Non-pigmented ciliary epithelial cell (primary cell): ENCODE measurements at regions not wholly inside any gene's neighbourhood (a gene's known extent, or its start where the extent isn't known, plus 50 kb on each side); places are given as distances from the start of the nearest gene placed in this dataset.
"Not testable (repeated sequence)": the region's sequence is repeated elsewhere in the genome, so short reads cannot be mapped to it uniquely, and the experiment has no call there.

Source experiments
- DNase-seq: peaks from one replicate; pipeline ENCODE4 v3.0.0-alpha.2; 2010; ENCODE audit warnings: low read depth

- DNase-seq: no peak
These were observed 128.0 kb downstream of the SPATA31D1 start for GRCh38 chr9:82116556-82116955.

- no peak for DNase-seq
These were observed 128.6 kb downstream of the SPATA31D1 start for GRCh38 chr9:82117026-82117811.

GRCh38 chr9:82122731-82123130 lies 134.2 kb downstream of the SPATA31D1 start:
- no peak for DNase-seq

- DNase-seq: peak; percentile 70
These were observed 135.5 kb downstream of the SPATA31D1 start for GRCh38 chr9:82124090-82124489.

- DNase-seq: no peak
These were observed 137.7 kb downstream of the SPATA31D1 start for GRCh38 chr9:82126256-82126655.

GRCh38 chr9:82127465-82127864 lies 138.9 kb downstream of the SPATA31D1 start:
- DNase-seq: no peak

- no peak for DNase-seq
These were observed 139.6 kb downstream of the SPATA31D1 start for GRCh38 chr9:82128011-82128696.

GRCh38 chr9:82129708-82130107 lies 141.1 kb downstream of the SPATA31D1 start:
- DNase-seq: no peak

GRCh38 chr9:82130331-82131042 lies 141.9 kb downstream of the SPATA31D1 start:
- DNase-seq: no peak

- no peak for DNase-seq
These were observed 142.5 kb downstream of the SPATA31D1 start for GRCh38 chr9:82131072-82131471.

GRCh38 chr9:82132024-82132423 lies 143.5 kb downstream of the SPATA31D1 start:
- DNase-seq: no peak

- no peak for DNase-seq
These were observed 145.4 kb downstream of the SPATA31D1 start for GRCh38 chr9:82134010-82134409.

- DNase-seq: no peak
These were observed 146.5 kb downstream of the SPATA31D1 start for GRCh38 chr9:82135106-82135505.

- not testable (repeated sequence) for DNase-seq
These were observed 149.5 kb downstream of the SPATA31D1 start for GRCh38 chr9:82138081-82138480.

GRCh38 chr9:82140471-82140870 lies 151.9 kb downstream of the SPATA31D1 start:
- no peak for DNase-seq

GRCh38 chr9:82144803-82145202 lies 156.2 kb downstream of the SPATA31D1 start:
- DNase-seq: no peak

GRCh38 chr9:82146677-82147076 lies 158.1 kb downstream of the SPATA31D1 start:
- no peak for DNase-seq

- DNase-seq: no peak
These were observed 159.3 kb downstream of the SPATA31D1 start for GRCh38 chr9:82147798-82148425.

- no peak for DNase-seq
These were observed 159.8 kb downstream of the SPATA31D1 start for GRCh38 chr9:82148426-82148810.

- DNase-seq: peak; percentile 57
These were observed 160.4 kb downstream of the SPATA31D1 start for GRCh38 chr9:82148901-82149461.

GRCh38 chr9:82149501-82149946 lies 161.0 kb downstream of the SPATA31D1 start:
- DNase-seq: no peak

- peak; percentile 90 for DNase-seq
These were observed 163.6 kb downstream of the SPATA31D1 start for GRCh38 chr9:82152181-82152580.
